CD14-positive monocyte (primary cell): ENCODE measurements at regions not wholly inside any gene's neighbourhood (a gene's known extent, or its start where the extent isn't known, plus 50 kb on each side); places are given as distances from the start of the nearest gene placed in this dataset.

Source experiments
- DNase-seq, 3 donors: peaks; one replicate each; pipeline ENCODE4 v3.0.0-alpha.2; 2011 to 2022
- H2AFZ ChIP-seq: 2 replicates; pipeline ENCODE4 v1.6.0; 2012; ENCODE audit warnings: mild to moderate bottlenecking, low read depth, low read length, inconsistent platforms; ENCODE audit not compliant: insufficient read depth, poor library complexity, severe bottlenecking
- H3K27ac ChIP-seq, 2 donors: 1 replicate in 1 of 2; 2 replicates in 1 of 2; pipeline ENCODE4 v1.5.1; 2012 to 2013; ENCODE audit warnings: low read length in 2 of 2, control low read depth in 1 of 2, inconsistent platforms in 1 of 2, low read depth in 1 of 2, mild to moderate bottlenecking in 1 of 2
- H3K27me3 ChIP-seq, 2 donors: one replicate each; pipeline versions ENCODE4 v1.6.0 to v1.6.1; 2011 to 2013; ENCODE audit warnings: low read length in 2 of 2; ENCODE audit not compliant: control insufficient read depth in 2 of 2, insufficient read depth in 2 of 2
- H3K36me3 ChIP-seq, 2 donors: replicated peaks in 1 of 2; 1 replicate in 1 of 2; 2 replicates in 1 of 2; pipeline versions ENCODE4 v1.5.1 to v1.6.1; 2012 to 2013; ENCODE audit warnings: low read length in 2 of 2, control low read depth in 1 of 2, inconsistent platforms in 1 of 2, mild to moderate bottlenecking in 1 of 2; ENCODE audit not compliant: insufficient read depth in 2 of 2, control insufficient read depth in 1 of 2
- H3K4me1 ChIP-seq, 2 donors: 1 replicate in 1 of 2; 2 replicates in 1 of 2; pipeline versions ENCODE4 v1.5.1 to v1.6.1; 2012 to 2013; ENCODE audit warnings: low read length in 2 of 2, control low read depth in 1 of 2, inconsistent platforms in 1 of 2, mild to moderate bottlenecking in 1 of 2, moderate library complexity in 1 of 2; ENCODE audit not compliant: insufficient read depth in 2 of 2, control insufficient read depth in 1 of 2
- H3K4me2 ChIP-seq: replicated peaks from 2 replicates; pipeline ENCODE3; 2012; ENCODE audit warnings: low read length, moderate library complexity, mild to moderate bottlenecking; ENCODE audit not compliant: poor library complexity, severe bottlenecking; ENCODE audit errors: extremely low read depth
- H3K4me3 ChIP-seq, 3 experiments: fragments of 200-600 bp in 1 of 3; sonication (generic) in 1 of 3; replicated peaks in 1 of 3; 1 replicate in 2 of 3; 2 replicates in 1 of 3; pipeline ENCODE4 v1.5.1; 2011 to 2013; ENCODE audit warnings: low read length in 3 of 3, mild to moderate bottlenecking in 3 of 3, control low read depth in 2 of 3, low read depth in 2 of 3, inconsistent platforms in 1 of 3, moderate library complexity in 1 of 3
- H3K79me2 ChIP-seq: 2 replicates; pipeline ENCODE4 v1.6.0; 2012; ENCODE audit warnings: mild to moderate bottlenecking, control low read depth, inconsistent platforms, low read length, moderate library complexity; ENCODE audit not compliant: insufficient read depth
- H3K9ac ChIP-seq: 2 replicates; pipeline ENCODE4 v1.6.0; 2017; ENCODE audit warnings: low read length, mild to moderate bottlenecking; ENCODE audit not compliant: insufficient read depth, poor library complexity, severe bottlenecking
- H3K9me3 ChIP-seq, 2 donors: replicated peaks in 1 of 2; 1 replicate in 1 of 2; 2 replicates in 1 of 2; pipeline versions ENCODE4 v1.5.1 to v1.6.1; 2012 to 2013; ENCODE audit warnings: low read length in 2 of 2, control low read depth in 1 of 2; ENCODE audit not compliant: control insufficient read depth in 1 of 2, insufficient read depth in 1 of 2
- H4K20me1 ChIP-seq: 2 replicates; pipeline ENCODE4 v1.6.0; 2012; ENCODE audit warnings: mild to moderate bottlenecking, low read length, control low read depth, moderate library complexity; ENCODE audit not compliant: insufficient read depth
- H3K27ac Mint-ChIP-seq, 7 donors: one replicate each; pipeline ENCODE4 v1.8.0; 2020; ENCODE audit warnings: mild to moderate bottlenecking in 7 of 7, mixed read lengths in 7 of 7, moderate library complexity in 6 of 7, inconsistent platforms in 2 of 7
- H3K27me3 Mint-ChIP-seq, 3 donors: one replicate each; pipeline ENCODE4 v1.8.0; 2021 to 2022; ENCODE audit warnings: low read depth in 3 of 3, mild to moderate bottlenecking in 3 of 3, mixed read lengths in 3 of 3, moderate library complexity in 3 of 3, inconsistent platforms in 1 of 3
- H3K36me3 Mint-ChIP-seq, 2 donors: one replicate each; pipeline ENCODE4 v1.8.0; 2020; ENCODE audit warnings: mixed read lengths in 2 of 2, inconsistent platforms in 1 of 2, mild to moderate bottlenecking in 1 of 2
- H3K4me1 Mint-ChIP-seq: one replicate; pipeline ENCODE4 v1.8.0; 2020; ENCODE audit warnings: mild to moderate bottlenecking, mixed read lengths
- H3K4me3 Mint-ChIP-seq, 2 donors: one replicate each; pipeline ENCODE4 v1.8.0; 2020; ENCODE audit warnings: mild to moderate bottlenecking in 2 of 2, mixed read lengths in 2 of 2, moderate library complexity in 1 of 2
- H3K9me3 Mint-ChIP-seq, 7 donors: one replicate each; pipeline ENCODE4 v1.8.0; 2020 to 2022; ENCODE audit warnings: mixed read lengths in 7 of 7, mild to moderate bottlenecking in 6 of 7, moderate library complexity in 6 of 7, inconsistent platforms in 2 of 7
- CTCF ChIP-seq: fragments of 200-600 bp; IDR thresholded peaks from one replicate; pipeline ENCODE4 v1.8.0; 2022; ENCODE audit warnings: antibody characterized with exemption, mild to moderate bottlenecking
- WGBS: methylation state at CpG from one replicate; pipeline ENCODE4 v1.1.5; 2013; ENCODE audit warnings: missing lambda C conversion rate; ENCODE audit not compliant: insufficient coverage; 5-methylcytosine and 5-hydroxymethylcytosine counted together
- intact Hi-C, 2 donors: fragments of 100-400 bp; cut with micrococcal nuclease; formaldehyde crosslinking; loops; one replicate each; pipeline versions ENCODE4 v1.15.0 to v1.15.1; 2023

DNA sequence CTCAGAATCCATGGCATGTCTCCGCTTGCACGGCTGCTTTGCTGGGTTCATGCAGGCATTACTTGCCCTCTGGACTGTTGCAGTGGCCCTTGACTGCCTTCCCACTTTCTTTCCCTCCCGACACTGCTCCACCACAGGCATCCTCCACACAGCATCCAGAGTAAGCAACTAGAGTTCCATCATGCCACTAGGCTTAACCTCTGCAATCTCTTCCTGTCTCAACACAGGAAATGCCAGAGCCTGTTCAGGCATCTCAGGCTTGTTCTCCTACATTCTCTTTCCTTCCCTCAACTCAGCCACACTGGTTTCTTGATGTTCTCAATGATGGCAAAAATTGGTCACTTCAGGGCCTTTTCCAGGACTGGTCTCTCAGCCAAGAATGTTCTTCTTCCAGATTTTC lies 284.5 kb upstream of the KLF6 start:
- H3K27me3 ChIP-seq: no peaks in the 10 kb centered on the region
- H3K27ac ChIP-seq: no peak overlapping the region
- Mint-ChIP-seq H3K4me3 (no peak overlapping the region), H3K9me3 (peaks cover 0 to 3% (median 0%) of the 10 kb centered on the region in 7 donors), H3K27me3 (peaks cover 0 to 2% (median 0%) of the 10 kb centered on the region in 3 donors), H3K36me3 (no peaks in the 10 kb centered on the region), H3K4me1 (no peaks in the 10 kb centered on the region), H3K27ac (no peak overlapping the region)
- intact Hi-C loops: loop anchor here in 1 of 2 donors (10.0 kb wide), 2 partner anchors 55 to 255 kb away; no protein-coding TSS in a partner anchor
- H4K20me1 ChIP-seq: no peaks in the 10 kb centered on the region
- no peak overlapping the region for H3K9ac ChIP-seq
- no peak overlapping the region for H2AFZ ChIP-seq
- no peaks in the 10 kb centered on the region for H3K79me2 ChIP-seq
- H3K36me3 ChIP-seq: no peaks in the 10 kb centered on the region
- TF ChIP-seq CTCF: no peak
- no peak overlapping the region for H3K4me3 ChIP-seq
- 98% methylated on average over 3 of the region's 3 CpGs for WGBS
- H3K9me3 ChIP-seq: no peaks in the 10 kb centered on the region
- DNase-seq: no peak
- peaks cover 25 to 26% of the 10 kb centered on the region in 2 donors for H3K4me1 ChIP-seq
- H3K4me2 ChIP-seq: no peak overlapping the region

GRCh38 chr10:4068629-4069028 lies 283.6 kb upstream of the KLF6 start:
- Mint-ChIP-seq H3K27me3 (peaks cover 0 to 2% (median 0%) of the 10 kb centered on the region in 3 donors), H3K4me1 (no peaks in the 10 kb centered on the region), H3K27ac (no peak overlapping the region), H3K36me3 (no peaks in the 10 kb centered on the region), H3K9me3 (peaks cover 0 to 3% (median 0%) of the 10 kb centered on the region in 7 donors), H3K4me3 (no peak overlapping the region)
- Histone ChIP-seq H3K4me3 (no peak overlapping the region), H3K36me3 (no peaks in the 10 kb centered on the region), H2AFZ (no peak overlapping the region), H3K4me1 (peaks cover 25 to 26% of the 10 kb centered on the region in 2 donors), H3K79me2 (no peaks in the 10 kb centered on the region), H3K9ac (no peak overlapping the region), H3K4me2 (no peak overlapping the region), H3K27me3 (no peaks in the 10 kb centered on the region), H4K20me1 (no peaks in the 10 kb centered on the region), H3K27ac (peak overlapping the region in 1 of 2 donors; percentile 85), H3K9me3 (no peaks in the 10 kb centered on the region)
- DNase-seq: no peak
- WGBS: 96% methylated on average over 3 of the region's 3 CpGs
- intact Hi-C loops: loop anchor here in 1 of 2 donors (10.0 kb wide), 2 partner anchors 56 to 256 kb away; no protein-coding TSS in a partner anchor
- no peak for TF ChIP-seq CTCF
